ENCODE measurements at regions not wholly inside any gene's neighbourhood (a gene's known extent, or its start where the extent isn't known, plus 50 kb on each side); places are given as distances from the start of the nearest gene placed in this dataset.

DNA sequence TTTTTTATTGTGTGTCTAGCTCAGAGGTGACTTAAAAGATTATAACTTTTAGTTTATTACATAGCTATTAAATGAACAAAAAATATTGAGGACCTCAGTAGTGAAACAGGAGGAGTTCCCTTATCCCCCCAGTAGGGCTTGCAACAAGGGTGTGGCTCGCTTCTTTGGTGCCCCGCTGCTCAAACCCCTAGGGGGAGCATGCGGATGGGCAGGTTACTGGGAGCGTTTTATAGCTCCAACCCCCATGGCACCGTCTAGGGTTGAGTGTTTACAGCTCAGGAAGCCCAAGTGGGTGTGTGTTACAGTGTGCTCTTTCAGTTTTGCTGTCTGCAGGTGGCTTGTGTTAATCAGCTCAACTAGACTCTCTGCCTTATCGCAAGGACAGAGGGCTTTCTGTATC is 1513.7 kb downstream of the GRIK2 start:
- no peaks in the 10 kb centered on the region for H3K27me3 ChIP-seq (replicated peaks in 1 of 4; ENCODE audit: control insufficient read depth in 3 of 4, extremely low read depth in 1 of 4, insufficient read depth in 3 of 4, low read length in 3 of 4)
- POLR2A ChIA-PET (ENCODE audit: partially characterized antibody), result no interaction called here
- H3K4me2 ChIP-seq (ENCODE audit: insufficient read depth in 1 of 2, low read depth in 2 of 2, low read length in 2 of 2), result no peak overlapping the region
- H4K5ac ChIP-seq (ENCODE audit: insufficient read length, low read depth, low read length), result no peak overlapping the region
- H2BK120ac ChIP-seq (replicated peaks; ENCODE audit: low read depth, low read length), result no peak overlapping the region
- no peak overlapping the region for H3K18ac ChIP-seq (ENCODE audit: extremely low read depth, low read length)
- no peaks in the 10 kb centered on the region for H3K79me1 ChIP-seq (ENCODE audit: low read depth, low read length)
- H3K23me2 ChIP-seq (ENCODE audit: low read depth, low read length), result no peaks in the 10 kb centered on the region
- H3K14ac ChIP-seq (ENCODE audit: insufficient read length), result no peak overlapping the region
- H3K4me1 ChIP-seq (replicated peaks in 1 of 4; ENCODE audit: control insufficient read depth in 3 of 4, insufficient read depth in 4 of 4, low read length in 3 of 4), result no peaks in the 10 kb centered on the region
- no peaks in the 10 kb centered on the region for H4K20me1 ChIP-seq (replicated peaks in 1 of 2; ENCODE audit: control insufficient read depth in 1 of 2, insufficient read depth in 2 of 2, low read length in 2 of 2)
- no peak overlapping the region for H2AK5ac ChIP-seq (ENCODE audit: low read depth, low read length)
- no peak overlapping the region for H2BK20ac ChIP-seq (ENCODE audit: low read length)
- H4K91ac ChIP-seq (replicated peaks; ENCODE audit: insufficient read length, low read length), result no peak overlapping the region
- peak overlapping the region; percentile 32 for H2AFZ ChIP-seq (ENCODE audit: low read length)
- no peak for FAIRE-seq
- no peak overlapping the region for H3K4me3 ChIP-seq (ENCODE audit: extremely low read depth in 1 of 4, insufficient read depth in 2 of 4, low read depth in 3 of 4, low read length in 4 of 4)
- no peak overlapping the region for H2BK12ac ChIP-seq (ENCODE audit: low read depth, low read length)
- no peak overlapping the region for H3K27ac ChIP-seq (ENCODE audit: low read depth, low read length)
- peaks cover 0 to 4% of the 10 kb centered on the region in 2 experiments; a peak in 1 of 4 replicates for H3K9me3 ChIP-seq (ENCODE audit: insufficient read depth in 2 of 2, low read depth in 1 of 2, low read length in 1 of 2)
- no peak overlapping the region for H4K8ac ChIP-seq (ENCODE audit: extremely low read depth, insufficient read depth, low read length)
- no peak overlapping the region for H3K23ac ChIP-seq (ENCODE audit: insufficient read length)
- H3K9ac ChIP-seq (replicated peaks in 1 of 4; ENCODE audit: extremely low read depth in 1 of 4, low read depth in 3 of 4, low read length in 3 of 4), result no peak overlapping the region
- H3K36me3 ChIP-seq (ENCODE audit: control insufficient read depth in 2 of 4, insufficient read depth in 4 of 4, low read length in 3 of 4), result no peaks in the 10 kb centered on the region
- 74% methylated on average over 6 of the region's 6 CpGs; no CpG with 5 or more reads in 1 of the 2 experiments for whole genome bisulfite sequencing, 2 experiments (ENCODE audit: extremely low coverage in 1 of 2, insufficient coverage in 1 of 2, insufficient read length in 1 of 2, insufficient replicate concordance in 2 of 2, low coverage in 1 of 2, low lambda C conversion rate in 2 of 2, missing lambda C conversion rate in 1 of 2)
- no peak overlapping the region for H2BK15ac ChIP-seq (ENCODE audit: low read length)
- no peaks in the 10 kb centered on the region for H3K79me2 ChIP-seq (ENCODE audit: control insufficient read depth in 1 of 2, insufficient read depth in 2 of 2, low read length in 2 of 2)
- no peak overlapping the region for H3K56ac ChIP-seq (replicated peaks; ENCODE audit: insufficient read length, low read depth, low read length)
- no peak overlapping the region for H3K4ac ChIP-seq (replicated peaks; ENCODE audit: insufficient read length, low read depth, low read length)
- DNase-seq (ENCODE audit: low read depth in 1 of 2, low spot score in 2 of 2), result peak in 1 of 2 experiments; percentile 7
- H2BK5ac ChIP-seq (ENCODE audit: low read depth, low read length), result no peak overlapping the region
- CTCF ChIA-PET (ENCODE audit: partially characterized antibody), result interaction anchor here (0.7 to 1.4 kb wide), 7 partner anchors 9 to 49 kb away, joined by 3 to 8 read pairs (median 4); no protein-coding TSS in a partner anchor
- no peak for TF ChIP-seq TCF12 (IDR thresholded peaks at IDR 0.05; ENCODE audit: low read depth, low read length)

Data from H1 (cell line).